GM12878 (cell line): ENCODE measurements at regions not wholly inside any gene's neighbourhood (a gene's known extent, or its start where the extent isn't known, plus 50 kb on each side); places are given as distances from the start of the nearest gene placed in this dataset.

Source experiments
- ATAC-seq: fragments of 200-7000 bp; cut with Tn5 transposase; 3 replicates; pipeline ENCODE4 v1.9.1; 2020; ENCODE audit warnings: mild to moderate bottlenecking, moderate library complexity
- BruUV-seq: library from RNA; stranded (reverse); fragments of 400-500 nt; replicated peaks from 2 replicates; lab custom pipeline; 2021; lab: Mats Ljungman, UMichigan
- CTCF ChIA-PET: fragments of 300-600 bp; sonication (Branson Sonifier 250); formaldehyde crosslinking; extraction: SDS; loops from one replicate; lab custom pipeline; 2021; ENCODE audit warnings: inconsistent platforms; lab: Yijun Ruan, JAX
- POLR2A ChIA-PET: fragments of 350-600 bp; formaldehyde crosslinking; extraction: SDS; loops from one replicate; lab custom pipeline; 2021; ENCODE audit warnings: inconsistent platforms; lab: Charles Lee
- RAD21 ChIA-PET: fragments of 300-600 bp; sonication (Branson Sonifier 250); formaldehyde crosslinking; loops from one replicate; lab custom pipeline; 2023; ENCODE audit warnings: antibody characterized with exemption; ENCODE audit not compliant: unreplicated experiment; lab: Charles Lee
- SMC1A ChIA-PET: fragments of 300-600 bp; sonication (Branson Sonifier 250); formaldehyde crosslinking; loops from one replicate; lab custom pipeline; 2023; ENCODE audit not compliant: unreplicated experiment, uncharacterized antibody; lab: Charles Lee
- DNase-seq: peaks from one replicate; pipeline ENCODE4 v3.0.0-alpha.2; 2011; ENCODE audit warnings: low read depth, low spot score
- FAIRE-seq: peaks from 3 replicates; lab custom pipeline; 2011; peaks lifted over from hg19 to GRCh38; lab: Jason Lieb, UNC
- H2AFZ ChIP-seq: 2 replicates; pipeline ENCODE4 v1.6.0; 2011; ENCODE audit warnings: low read depth, low read length, control low read depth; ENCODE audit not compliant: control insufficient read depth
- H3K27ac ChIP-seq: 2 replicates; pipeline ENCODE4 v1.5.1; 2011; ENCODE audit warnings: control low read depth; ENCODE audit not compliant: control insufficient read depth, insufficient read depth
- H3K27me3 ChIP-seq, 2 experiments: replicated peaks in 1 of 2; 2 replicates each; pipeline versions ENCODE4 v1.6.0 to v1.6.1; 2011; ENCODE audit warnings: low read length in 1 of 2; ENCODE audit not compliant: control insufficient read depth in 2 of 2, insufficient read depth in 2 of 2
- H3K36me3 ChIP-seq, 2 experiments: 2 replicates each; pipeline ENCODE4 v1.5.1; 2011; ENCODE audit warnings: low read length in 1 of 2; ENCODE audit not compliant: control insufficient read depth in 2 of 2, insufficient read depth in 2 of 2
- H3K4me1 ChIP-seq: 2 replicates; pipeline ENCODE4 v1.6.1; 2011; ENCODE audit warnings: mild to moderate bottlenecking, low read length, moderate library complexity, mixed read lengths; ENCODE audit not compliant: control insufficient read depth, insufficient read depth
- H3K4me2 ChIP-seq: 2 replicates; pipeline ENCODE4 v1.6.0; 2011; ENCODE audit warnings: control low read depth; ENCODE audit not compliant: control insufficient read depth, insufficient read depth
- H3K4me3 ChIP-seq: fragments of 200-600 bp; sonication (generic); 2 replicates; pipeline ENCODE4 v1.5.1; 2016
- H3K79me2 ChIP-seq: 2 replicates; pipeline ENCODE4 v1.6.0; 2011; ENCODE audit warnings: low read length; ENCODE audit not compliant: control insufficient read depth, insufficient read depth
- H3K9ac ChIP-seq: 2 replicates; pipeline ENCODE4 v1.8.0; 2011; ENCODE audit warnings: low read length, control low read depth, mixed read lengths; ENCODE audit not compliant: control insufficient read depth, insufficient read depth
- H3K9me3 ChIP-seq: replicated peaks from 3 replicates; pipeline ENCODE4 v1.5.1; 2011; ENCODE audit warnings: mild to moderate bottlenecking, low read length; ENCODE audit not compliant: control insufficient read depth, insufficient read depth
- H4K20me1 ChIP-seq: 2 replicates; pipeline ENCODE4 v1.6.0; 2011; ENCODE audit not compliant: control insufficient read depth, insufficient read depth
- ATF3 ChIP-seq: IDR thresholded peaks from 2 replicates; pipeline ENCODE4 v1.6.1; 2011; ENCODE audit warnings: low read depth, mild to moderate bottlenecking, low read length, moderate library complexity, borderline replicate concordance; ENCODE audit errors: extremely low read depth
- BACH1 ChIP-seq: fragments of 450-650 bp; IDR thresholded peaks from 2 replicates; pipeline ENCODE4 v1.6.1; 2017; ENCODE audit warnings: mild to moderate bottlenecking, borderline replicate concordance
- EP300 ChIP-seq, 2 experiments: fragments of 150-350 bp in 1 of 2; IDR thresholded peaks; 2 replicates each; pipeline ENCODE4 v1.6.1; 2011 to 2012; ENCODE audit warnings: low read depth in 2 of 2, low read length in 2 of 2, borderline replicate concordance in 1 of 2, improper control_type of control experiment in 1 of 2, inconsistent platforms in 1 of 2; ENCODE audit not compliant: control insufficient read depth in 1 of 2
- HDAC2 ChIP-seq: fragments of 200-600 bp; sonication (generic); IDR thresholded peaks from 2 replicates; pipeline ENCODE4 v1.6.1; 2017
- KLF5 ChIP-seq: fragments of 450-650 bp; IDR thresholded peaks from 2 replicates; pipeline ENCODE4 v1.6.1; 2014; ENCODE audit warnings: mild to moderate bottlenecking; ENCODE audit not compliant: partially characterized antibody
- MEF2B ChIP-seq: fragments of 450-650 bp; IDR thresholded peaks from 2 replicates; pipeline ENCODE4 v1.6.1; 2018; ENCODE audit warnings: mild to moderate bottlenecking, moderate library complexity; ENCODE audit not compliant: partially characterized antibody, poor library complexity, severe bottlenecking
- MYB ChIP-seq: fragments of 150-350 bp; IDR thresholded peaks from 2 replicates; pipeline ENCODE4 v1.6.1; 2014; ENCODE audit warnings: mild to moderate bottlenecking, low read depth, low read length, borderline replicate concordance
- NRF1 ChIP-seq: conservative IDR thresholded peaks from 2 replicates; pipeline ENCODE4 v1.6.1; 2011; ENCODE audit warnings: mild to moderate bottlenecking, low read depth, low read length, improper control_type of control experiment
- PKNOX1 ChIP-seq: fragments of 450-650 bp; IDR thresholded peaks from 2 replicates; pipeline ENCODE4 v1.6.1; 2016; ENCODE audit warnings: mild to moderate bottlenecking
- PRDM15 ChIP-seq: fragments of 450-650 bp; formaldehyde crosslinking; IDR thresholded peaks from 2 replicates; pipeline ENCODE4 v1.4.0; 2020; ENCODE audit warnings: mild to moderate bottlenecking, moderate library complexity
- RELB ChIP-seq: fragments of 450-650 bp; IDR thresholded peaks from 2 replicates; pipeline ENCODE4 v1.6.1; 2017; ENCODE audit warnings: low read depth, mild to moderate bottlenecking, moderate library complexity
- REST ChIP-seq: IDR thresholded peaks from 2 replicates; pipeline ENCODE4 v1.6.1; 2012; ENCODE audit warnings: mild to moderate bottlenecking, low read depth, low read length
- WGBS: methylation state at CpG from one replicate; pipeline ENCODE4 v1.1.6; 2016; ENCODE audit warnings: low lambda C conversion rate; ENCODE audit not compliant: insufficient replicate concordance, insufficient coverage; ENCODE audit errors: missing lambda C conversion rate; 5-methylcytosine and 5-hydroxymethylcytosine counted together
- in situ Hi-C: fragments of 300-500 bp; cut with MboI; formaldehyde crosslinking; loops from 9 replicates; pipeline ENCODE4 v1.14.3; 2018; ENCODE audit warnings: mixed read lengths
- intact Hi-C: fragments of 100-400 bp; cut with micrococcal nuclease; formaldehyde crosslinking; loops from one replicate; pipeline ENCODE4 v1.14.2; 2022; ENCODE audit not compliant: unreplicated experiment

GRCh38 chr6:28695715-28696114, 170.0 kb downstream of the GPX5 start (continued):
- TF ChIP-seq PKNOX1: no peak
- TF ChIP-seq MEF2B: no peak

- DNase-seq: no peak
- H3K4me1 ChIP-seq: no peaks in the 10 kb centered on the region
- no peak overlapping the region for H3K4me2 ChIP-seq
- no peak overlapping the region for H3K4me3 ChIP-seq
- ChIA-PET RAD21 (no interaction called here), POLR2A (no interaction called here), CTCF (no interaction called here), SMC1A (no interaction called here)
- in situ Hi-C loops (loop anchor here (10.0 kb wide), 1 partner anchor 899 kb away; no protein-coding TSS in a partner anchor), intact Hi-C loops (no loop called here)
- H3K36me3 ChIP-seq: no peaks in the 10 kb centered on the region
- no TSS peak for BruUV-seq
- H3K27ac ChIP-seq: no peak overlapping the region
- ATAC-seq: no peak
- no peaks in the 10 kb centered on the region for H3K79me2 ChIP-seq
- H4K20me1 ChIP-seq: no peaks in the 10 kb centered on the region
- no peaks in the 10 kb centered on the region; the same call in 2 of the 3 replicates for H3K9me3 ChIP-seq
- 33% methylated on average over 14 of the region's 14 CpGs for WGBS
- no peak for FAIRE-seq
- H3K9ac ChIP-seq: no peak overlapping the region
- H3K27me3 ChIP-seq: peaks cover 5 to 19% of the 10 kb centered on the region in 2 experiments
- H2AFZ ChIP-seq: no peak overlapping the region
- no peak for TF ChIP-seq KLF5
- TF ChIP-seq EP300 (IDR thresholded peaks at IDR 0.05; ENCODE audit: borderline replicate concordance in 1 of 2, control insufficient read depth in 1 of 2, low read depth in 2 of 2, low read length in 2 of 2): no peak
- TF ChIP-seq NRF1: no peak
- TF ChIP-seq PRDM15: no peak
- TF ChIP-seq BACH1: no peak
- TF ChIP-seq REST: no peak
- TF ChIP-seq HDAC2: no peak
- TF ChIP-seq ATF3: no peak
- TF ChIP-seq MYB: no peak
- no peak for TF ChIP-seq RELB
Measured at GRCh38 chr6:28696167-28696566, 170.5 kb downstream of the GPX5 start.
